ENCODE measurements at regions not wholly inside any gene's neighbourhood (a gene's known extent, or its start where the extent isn't known, plus 50 kb on each side); places are given as distances from the start of the nearest gene placed in this dataset.

- Histone ChIP-seq H3K79me1 (ENCODE audit: insufficient read depth, low read depth, low read length, poor library complexity, severe bottlenecking) (no peaks in the 10 kb centered on the region), H2BK12ac (ENCODE audit: insufficient read length, low read depth, low read length) (no peak overlapping the region), H3K14ac (ENCODE audit: insufficient read depth, low read length) (no peak overlapping the region), H4K91ac (ENCODE audit: insufficient read length, low read depth, low read length) (no peak overlapping the region), H3K23me2 (ENCODE audit: insufficient read length, low read depth, low read length, poor library complexity, severe bottlenecking) (no peaks in the 10 kb centered on the region), H4K8ac (replicated peaks; ENCODE audit: insufficient read length, low read depth, low read length) (no peak overlapping the region), H2BK20ac (ENCODE audit: low read depth, low read length, poor library complexity, severe bottlenecking) (no peak overlapping the region), H2BK15ac (ENCODE audit: low read depth, low read length) (no peak overlapping the region), H3K23ac (ENCODE audit: insufficient read length, low read depth, low read length) (no peak overlapping the region), H3K79me2 (ENCODE audit: insufficient read depth, low read length) (no peaks in the 10 kb centered on the region), H3K4ac (ENCODE audit: low read depth, low read length) (no peak overlapping the region), H3K9ac (ENCODE audit: extremely low read depth, insufficient read length, low read length) (no peak overlapping the region), H4K5ac (ENCODE audit: insufficient read length, low read depth, low read length) (no peak overlapping the region), H3K9me3 (ENCODE audit: control insufficient read depth, low read depth, low read length) (no peaks in the 10 kb centered on the region), H2BK5ac (ENCODE audit: insufficient read length, low read length) (no peak overlapping the region), H3K27ac (ENCODE audit: insufficient read length, low read depth, low read length) (no peak overlapping the region), H2AFZ (ENCODE audit: low read length) (no peak overlapping the region), H3K4me2 (ENCODE audit: insufficient read depth, insufficient read length, low read length) (no peak overlapping the region), H3K4me1 (ENCODE audit: insufficient read depth, low read length) (no peaks in the 10 kb centered on the region), H3T11ph (ENCODE audit: low read length) (no peak overlapping the region), H2AK5ac (ENCODE audit: insufficient read length, low read length) (no peak overlapping the region), H3K56ac (ENCODE audit: insufficient read length, low read depth, low read length) (no peak overlapping the region), H3K18ac (ENCODE audit: insufficient read length, low read depth, low read length) (no peak overlapping the region), H3K27me3 (ENCODE audit: insufficient read depth, low read length) (no peaks in the 10 kb centered on the region), H4K20me1 (ENCODE audit: control insufficient read depth, insufficient read depth, insufficient read length) (no peaks in the 10 kb centered on the region), H2BK120ac (ENCODE audit: low read depth, low read length, poor library complexity, severe bottlenecking) (no peak overlapping the region)
- Mint-ChIP-seq H3K27ac (no peak overlapping the region), H3K36me3 (ENCODE audit: insufficient read depth in 1 of 3, low read depth in 3 of 3) (peaks cover 0 to 12% (median 0%) of the 10 kb centered on the region in 3 experiments; a peak in 2 of 7 replicates), H3K9me3 (peaks cover 3 to 6% of the 10 kb centered on the region in 2 experiments; a peak in 2 of 5 replicates), H3K4me3 (no peak overlapping the region), H3K4me1 (peaks cover 0 to under 1% of the 10 kb centered on the region in 2 experiments; a peak in 2 of 4 replicates), H3K27me3 (ENCODE audit: low read depth) (no peaks in the 10 kb centered on the region)
- TF ChIP-seq, protein P1, sequence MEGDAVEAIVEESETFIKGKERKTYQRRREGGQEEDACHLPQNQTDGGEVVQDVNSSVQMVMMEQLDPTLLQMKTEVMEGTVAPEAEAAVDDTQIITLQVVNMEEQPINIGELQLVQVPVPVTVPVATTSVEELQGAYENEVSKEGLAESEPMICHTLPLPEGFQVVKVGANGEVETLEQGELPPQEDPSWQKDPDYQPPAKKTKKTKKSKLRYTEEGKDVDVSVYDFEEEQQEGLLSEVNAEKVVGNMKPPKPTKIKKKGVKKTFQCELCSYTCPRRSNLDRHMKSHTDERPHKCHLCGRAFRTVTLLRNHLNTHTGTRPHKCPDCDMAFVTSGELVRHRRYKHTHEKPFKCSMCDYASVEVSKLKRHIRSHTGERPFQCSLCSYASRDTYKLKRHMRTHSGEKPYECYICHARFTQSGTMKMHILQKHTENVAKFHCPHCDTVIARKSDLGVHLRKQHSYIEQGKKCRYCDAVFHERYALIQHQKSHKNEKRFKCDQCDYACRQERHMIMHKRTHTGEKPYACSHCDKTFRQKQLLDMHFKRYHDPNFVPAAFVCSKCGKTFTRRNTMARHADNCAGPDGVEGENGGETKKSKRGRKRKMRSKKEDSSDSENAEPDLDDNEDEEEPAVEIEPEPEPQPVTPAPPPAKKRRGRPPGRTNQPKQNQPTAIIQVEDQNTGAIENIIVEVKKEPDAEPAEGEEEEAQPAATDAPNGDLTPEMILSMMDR (conservative IDR thresholded peaks at IDR 0.05), result no peak
- WGBS (ENCODE audit: extremely low coverage, insufficient read length, low lambda C conversion rate), result no CpG with 5 or more reads among the region's 2 CpGs
- no peak for DNase-seq
Observed at GRCh38 chr5:107265193-107265592, 405.5 kb downstream of the EFNA5 start.
